AG04450 (cell line): ENCODE measurements at regions not wholly inside any gene's neighbourhood (a gene's known extent, or its start where the extent isn't known, plus 50 kb on each side); places are given as distances from the start of the nearest gene placed in this dataset.

ENCODE experiments used
- CTCF ChIA-PET: fragments of 300-600, 350-600 bp; formaldehyde crosslinking; extraction: SDS; loops from one replicate; lab custom pipeline; 2022; ENCODE audit warnings: antibody characterized with exemption, inconsistent platforms; lab: Charles Lee
- POLR2A ChIA-PET: fragments of 350-600 bp; formaldehyde crosslinking; extraction: SDS; loops from one replicate; lab custom pipeline; 2021; ENCODE audit warnings: antibody characterized with exemption, inconsistent platforms; lab: Yijun Ruan, JAX
- DNase-seq: peaks from one replicate; pipeline ENCODE4 v3.0.0-alpha.2; 2011; ENCODE audit warnings: low read depth, low spot score
- H3K27ac ChIP-seq: one replicate; pipeline ENCODE4 v1.5.1; 2012; ENCODE audit warnings: low read depth, low read length, control low read depth
- H3K27me3 ChIP-seq: one replicate; pipeline ENCODE4 v1.6.0; 2012; ENCODE audit warnings: low read length; ENCODE audit not compliant: control insufficient read depth, insufficient read depth
- H3K4me3 ChIP-seq: 2 replicates; pipeline ENCODE4 v1.5.1; 2011; ENCODE audit warnings: mild to moderate bottlenecking, low read depth, low read length, control low read depth
- H3K9me3 ChIP-seq: 2 replicates; pipeline ENCODE4 v1.5.1; 2012; ENCODE audit warnings: low read length; ENCODE audit not compliant: control insufficient read depth, insufficient read depth
- TF ChIP-seq, protein P1 (sequence below): IDR thresholded peaks from 2 replicates; pipeline ENCODE4 v1.5.1; 2011; ENCODE audit warnings: low read depth, low read length, control low read depth, inconsistent platforms

DNA sequence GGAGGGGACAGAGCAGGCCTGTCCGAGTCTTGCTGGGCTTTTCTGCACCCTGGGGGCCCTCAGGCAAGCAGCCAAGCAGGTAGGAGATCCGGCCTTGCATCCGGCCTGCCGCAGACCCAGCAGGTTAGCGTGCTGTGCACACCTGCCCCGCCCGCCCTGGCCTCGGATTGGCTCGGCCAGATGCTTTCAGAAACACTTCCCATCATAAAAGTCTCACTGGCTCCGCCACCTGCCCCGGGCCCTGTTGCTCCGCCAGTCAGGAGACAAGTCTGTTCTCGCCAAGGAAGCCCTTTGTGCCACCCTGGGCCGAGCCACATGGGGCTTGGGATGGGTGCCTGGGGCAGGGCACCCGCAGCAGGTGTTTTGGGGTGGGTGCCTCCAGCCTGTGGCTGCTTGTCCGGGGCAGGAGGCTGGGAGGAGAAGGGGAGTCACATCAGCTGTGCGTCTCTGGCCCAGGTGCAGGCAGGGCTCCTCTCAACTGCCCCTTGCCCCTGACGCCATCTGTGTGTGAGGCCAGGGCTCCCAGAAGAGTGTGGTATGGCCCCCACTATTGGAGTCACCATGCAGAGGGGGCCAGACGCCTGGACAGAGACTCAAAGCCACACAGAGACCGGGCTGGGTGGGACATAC is 228.2 kb upstream of the GSE1 start:
- POLR2A ChIA-PET: no interaction called here

DNA sequence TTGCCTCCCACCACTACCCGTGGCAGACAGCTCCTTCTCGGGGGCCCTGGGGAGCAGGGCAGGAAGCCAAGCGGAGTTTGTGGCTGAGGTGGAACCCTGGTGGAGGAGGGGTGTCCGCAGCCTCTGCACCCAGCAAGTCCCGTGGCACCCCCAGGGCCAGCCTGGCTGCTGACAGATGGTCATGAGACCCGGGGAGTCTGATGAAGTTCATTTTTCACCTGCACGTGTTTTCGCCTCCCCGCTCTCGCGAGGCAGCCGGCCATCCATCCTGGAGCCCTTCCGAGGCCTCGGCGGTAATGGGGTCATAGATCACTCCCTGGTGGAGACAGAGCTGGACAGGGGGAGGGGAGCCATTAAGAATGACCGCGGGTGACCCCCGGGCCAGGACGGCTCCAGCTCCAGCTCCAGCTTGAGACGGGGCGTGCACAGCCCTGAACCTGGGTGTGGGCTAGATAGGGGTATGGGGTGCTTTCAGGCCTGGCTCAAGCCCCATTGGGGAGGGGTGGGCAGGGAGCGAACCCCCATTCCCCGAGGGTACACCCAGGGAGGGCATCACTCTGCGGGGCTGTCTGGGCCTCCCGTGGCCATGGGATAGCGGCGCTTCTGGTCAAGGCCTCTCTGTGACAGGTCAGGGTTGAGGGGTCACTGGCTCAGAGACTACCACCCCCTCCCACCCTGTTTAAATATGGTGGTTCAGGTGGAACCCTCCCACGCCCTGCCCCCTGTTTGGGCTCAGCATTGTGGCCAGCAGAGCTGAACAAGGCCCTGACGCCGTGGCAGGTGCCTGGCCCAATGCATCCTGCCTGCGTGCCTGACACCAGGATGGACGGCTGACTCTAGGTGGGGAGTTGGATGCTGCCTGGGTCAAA is 227.4 kb upstream of the GSE1 start:
- Histone ChIP-seq H3K27me3 (no peaks in the 10 kb centered on the region), H3K27ac (no peak overlapping the region), H3K4me3 (no peak overlapping the region), H3K9me3 (no peaks in the 10 kb centered on the region; the same call in 1 of the 2 replicates)
- POLR2A ChIA-PET: no interaction called here
- TF ChIP-seq, protein P1, sequence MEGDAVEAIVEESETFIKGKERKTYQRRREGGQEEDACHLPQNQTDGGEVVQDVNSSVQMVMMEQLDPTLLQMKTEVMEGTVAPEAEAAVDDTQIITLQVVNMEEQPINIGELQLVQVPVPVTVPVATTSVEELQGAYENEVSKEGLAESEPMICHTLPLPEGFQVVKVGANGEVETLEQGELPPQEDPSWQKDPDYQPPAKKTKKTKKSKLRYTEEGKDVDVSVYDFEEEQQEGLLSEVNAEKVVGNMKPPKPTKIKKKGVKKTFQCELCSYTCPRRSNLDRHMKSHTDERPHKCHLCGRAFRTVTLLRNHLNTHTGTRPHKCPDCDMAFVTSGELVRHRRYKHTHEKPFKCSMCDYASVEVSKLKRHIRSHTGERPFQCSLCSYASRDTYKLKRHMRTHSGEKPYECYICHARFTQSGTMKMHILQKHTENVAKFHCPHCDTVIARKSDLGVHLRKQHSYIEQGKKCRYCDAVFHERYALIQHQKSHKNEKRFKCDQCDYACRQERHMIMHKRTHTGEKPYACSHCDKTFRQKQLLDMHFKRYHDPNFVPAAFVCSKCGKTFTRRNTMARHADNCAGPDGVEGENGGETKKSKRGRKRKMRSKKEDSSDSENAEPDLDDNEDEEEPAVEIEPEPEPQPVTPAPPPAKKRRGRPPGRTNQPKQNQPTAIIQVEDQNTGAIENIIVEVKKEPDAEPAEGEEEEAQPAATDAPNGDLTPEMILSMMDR: no peak
- CTCF ChIA-PET: no interaction called here
- no peak for DNase-seq

More for the DNA sequence above, 228.2 kb upstream of the GSE1 start:
- Histone ChIP-seq H3K27me3 (no peaks in the 10 kb centered on the region), H3K4me3 (no peak overlapping the region), H3K27ac (no peak overlapping the region), H3K9me3 (no peaks in the 10 kb centered on the region; the same call in 1 of the 2 replicates)
- no peak for DNase-seq
- TF ChIP-seq, protein P1: no peak
- CTCF ChIA-PET: no interaction called here

DNA sequence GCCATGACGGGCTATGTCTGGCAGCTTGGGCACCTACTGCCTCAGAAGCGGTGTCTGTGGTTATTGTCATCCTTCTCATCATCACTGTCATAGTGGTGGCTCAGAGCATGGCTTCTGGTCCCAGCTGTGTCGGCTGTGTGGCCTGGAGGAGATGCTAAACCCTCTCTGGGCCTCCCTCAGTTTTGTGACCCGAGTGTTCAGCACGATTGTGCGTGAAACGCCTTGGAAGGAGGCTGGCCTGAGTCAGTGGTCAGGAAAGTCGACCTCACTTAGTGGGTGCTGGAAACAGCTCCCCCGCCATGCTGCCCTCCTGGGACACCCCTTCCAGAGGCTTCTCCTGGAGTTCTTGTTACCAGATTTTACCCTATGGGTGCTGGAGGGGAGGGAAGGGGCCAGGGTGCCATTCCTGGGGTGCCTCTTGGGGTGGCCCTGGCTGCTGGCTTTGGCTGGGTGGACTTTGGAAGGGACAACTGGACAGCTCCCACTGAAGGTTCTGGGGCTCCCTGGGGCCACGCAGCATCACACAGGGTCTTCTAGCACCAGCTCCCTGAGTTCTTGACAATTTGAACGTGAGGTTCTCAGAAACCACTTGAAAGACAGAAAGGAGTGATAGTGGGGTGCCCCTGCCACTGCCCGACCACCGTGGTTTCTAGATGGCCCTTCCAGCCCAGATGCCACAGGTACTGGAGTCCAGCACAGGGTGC is 226.5 kb upstream of the GSE1 start:
- H3K27me3 ChIP-seq: no peaks in the 10 kb centered on the region
- H3K4me3 ChIP-seq: no peak overlapping the region
- ChIA-PET CTCF (no interaction called here), POLR2A (no interaction called here)
- no peak for DNase-seq
- peaks cover 5% of the 10 kb centered on the region; the same call in 1 of the 2 replicates for H3K9me3 ChIP-seq
- no peak overlapping the region for H3K27ac ChIP-seq
- TF ChIP-seq, protein P1: no peak

DNA sequence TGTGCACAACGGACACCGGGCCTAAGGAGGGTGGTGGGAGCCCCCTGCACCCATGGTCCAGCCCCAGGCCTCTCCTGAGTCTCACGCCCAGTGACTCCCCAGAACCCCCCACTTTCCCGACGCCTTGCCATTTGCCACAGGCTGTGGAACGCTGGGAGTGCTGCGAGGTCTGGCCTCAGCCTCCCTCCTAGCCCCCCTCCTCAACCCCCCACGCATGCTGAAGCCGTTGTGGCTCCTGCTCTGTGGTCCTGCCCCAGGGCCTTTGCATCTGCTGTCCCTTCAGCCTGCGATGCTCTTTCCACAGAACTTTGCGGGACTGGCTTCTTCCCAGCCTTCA is 226.0 kb upstream of the GSE1 start:
- TF ChIP-seq, protein P1: no peak
- no peak overlapping the region for H3K4me3 ChIP-seq
- POLR2A ChIA-PET: no interaction called here
- no peaks in the 10 kb centered on the region for H3K27me3 ChIP-seq
- no peak overlapping the region for H3K27ac ChIP-seq
- H3K9me3 ChIP-seq: peaks cover 5% of the 10 kb centered on the region; the same call in 1 of the 2 replicates
- CTCF ChIA-PET: no interaction called here
- no peak for DNase-seq
